Gastroesophageal sphincter (tissue), 3 donors: ENCODE measurements at regions not wholly inside any gene's neighbourhood (a gene's known extent, or its start where the extent isn't known, plus 50 kb on each side); places are given as distances from the start of the nearest gene placed in this dataset.
"Not testable (repeated sequence)": the region's sequence is repeated elsewhere in the genome, so short reads cannot be mapped to it uniquely, and the experiment has no call there.

ENCODE experiments used
- CTCF ChIP-seq, 4 experiments: fragments of 200-600 bp in 2 of 4; fragments of 450-650 bp in 2 of 4; sonication (generic) in 1 of 4; IDR thresholded peaks; one replicate each; pipeline ENCODE4 v1.5.1; 2017 to 2019; ENCODE audit warnings: antibody characterized with exemption in 4 of 4, mild to moderate bottlenecking in 2 of 4, moderate library complexity in 2 of 4
- EP300 ChIP-seq: sonication (generic); formaldehyde crosslinking; IDR thresholded peaks from one replicate; pipeline ENCODE4 v1.6.1; 2017; ENCODE audit warnings: antibody characterized with exemption, mild to moderate bottlenecking
- POLR2A ChIP-seq, 2 donors: fragments of 450-650 bp; IDR thresholded peaks; one replicate each; pipeline ENCODE4 v1.6.1; 2017; ENCODE audit warnings: antibody characterized with exemption in 2 of 2, mild to moderate bottlenecking in 2 of 2, moderate library complexity in 1 of 2
- POLR2AphosphoS5 ChIP-seq: sonication (generic); formaldehyde crosslinking; IDR thresholded peaks from one replicate; pipeline ENCODE4 v1.6.1; 2017; ENCODE audit warnings: antibody characterized with exemption

DNA sequence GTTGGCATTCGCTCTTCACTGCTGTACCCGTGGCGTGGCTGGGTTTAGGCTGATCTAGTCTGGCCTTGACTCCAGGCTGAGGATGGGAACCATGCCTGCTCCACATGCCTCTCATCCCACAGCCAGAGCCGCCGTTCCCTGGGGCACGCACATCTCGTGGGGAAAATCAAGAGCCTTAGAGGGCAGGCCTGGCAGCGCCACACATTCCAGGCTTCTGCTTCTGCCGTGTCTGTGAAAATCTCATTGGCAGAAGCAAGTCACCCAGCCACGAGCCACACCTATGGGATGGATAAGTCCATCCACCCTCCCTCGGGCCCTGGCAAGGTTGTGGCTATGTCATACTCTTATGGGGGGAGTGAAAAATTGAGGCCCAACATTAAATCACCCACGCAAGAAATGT lies 102.6 kb upstream of the LPCAT1 start:
- TF ChIP-seq CTCF (IDR thresholded peaks at IDR 0.05); POLR2A (IDR thresholded peaks at IDR 0.05); EP300; POLR2AphosphoS5: not testable (repeated sequence)
